ENCODE measurements at regions not wholly inside any gene's neighbourhood (a gene's known extent, or its start where the extent isn't known, plus 50 kb on each side); places are given as distances from the start of the nearest gene placed in this dataset.

- H2AFZ ChIP-seq (ENCODE audit: low read length), result no peak overlapping the region
- no peak overlapping the region for H3K27ac ChIP-seq (ENCODE audit: low read depth, low read length, poor library complexity, severe bottlenecking)
- H3K4me1 ChIP-seq (ENCODE audit: insufficient read depth, low read length, severe bottlenecking), result no peaks in the 10 kb centered on the region
- H3K36me3 ChIP-seq (ENCODE audit: insufficient read depth, low read length), result no peaks in the 10 kb centered on the region
- no peak overlapping the region for H3K9ac ChIP-seq (ENCODE audit: low read length)
- no peaks in the 10 kb centered on the region for H3K79me2 ChIP-seq (ENCODE audit: insufficient read depth, low read length)
- TF ChIP-seq EZH2 (IDR thresholded peaks at IDR 0.05; ENCODE audit: borderline replicate concordance, low read length) (no peak), CTCF (IDR thresholded peaks at IDR 0.05; ENCODE audit: low read length) (no peak)
- no peaks in the 10 kb centered on the region for H3F3A ChIP-seq (ENCODE audit: insufficient read depth, low read length)
- H3K9me2 ChIP-seq (ENCODE audit: low read depth, low read length), result no peaks in the 10 kb centered on the region
- no peak overlapping the region for H3K4me3 ChIP-seq (ENCODE audit: low read depth, low read length, poor library complexity, severe bottlenecking)
- no peaks in the 10 kb centered on the region for H3K27me3 ChIP-seq (ENCODE audit: insufficient read depth, low read length)
- H3K9me3 ChIP-seq (ENCODE audit: low read length), result no peaks in the 10 kb centered on the region
- H3K4me2 ChIP-seq (ENCODE audit: low read length), result no peak overlapping the region
- H4K20me1 ChIP-seq (ENCODE audit: insufficient read depth, low read length), result no peaks in the 10 kb centered on the region
These were observed 489.9 kb downstream of the PLOD2 start for GRCh38 chr3:145671121-145671520.

GRCh38 chr3:145673838-145674237 is 487.1 kb downstream of the PLOD2 start:
- H3K36me3 ChIP-seq (ENCODE audit: insufficient read depth, low read length), result no peaks in the 10 kb centered on the region
- H3K9ac ChIP-seq (ENCODE audit: low read length), result no peak overlapping the region
- no peaks in the 10 kb centered on the region for H3K9me3 ChIP-seq (ENCODE audit: low read length)
- H3K27ac ChIP-seq (ENCODE audit: low read depth, low read length, poor library complexity, severe bottlenecking), result no peak overlapping the region
- H3F3A ChIP-seq (ENCODE audit: insufficient read depth, low read length), result no peaks in the 10 kb centered on the region
- H3K4me2 ChIP-seq (ENCODE audit: low read length), result no peak overlapping the region
- H3K4me1 ChIP-seq (ENCODE audit: insufficient read depth, low read length, severe bottlenecking), result no peaks in the 10 kb centered on the region
- no peak overlapping the region for H3K4me3 ChIP-seq (ENCODE audit: low read depth, low read length, poor library complexity, severe bottlenecking)
- no peaks in the 10 kb centered on the region for H3K27me3 ChIP-seq (ENCODE audit: insufficient read depth, low read length)
- no peaks in the 10 kb centered on the region for H4K20me1 ChIP-seq (ENCODE audit: insufficient read depth, low read length)
- no peaks in the 10 kb centered on the region for H3K9me2 ChIP-seq (ENCODE audit: low read depth, low read length)
- H3K79me2 ChIP-seq (ENCODE audit: insufficient read depth, low read length), result no peaks in the 10 kb centered on the region
- H2AFZ ChIP-seq (ENCODE audit: low read length), result no peak overlapping the region
- TF ChIP-seq CTCF (IDR thresholded peaks at IDR 0.05; ENCODE audit: low read length) (no peak), EZH2 (IDR thresholded peaks at IDR 0.05; ENCODE audit: borderline replicate concordance, low read length) (no peak)

GRCh38 chr3:145678401-145678800 is 482.6 kb downstream of the PLOD2 start:
- Histone ChIP-seq H2AFZ (ENCODE audit: low read length) (no peak overlapping the region), H3K27ac (ENCODE audit: low read depth, low read length, poor library complexity, severe bottlenecking) (no peak overlapping the region), H3K27me3 (ENCODE audit: insufficient read depth, low read length) (no peaks in the 10 kb centered on the region), H3K4me2 (ENCODE audit: low read length) (no peak overlapping the region), H3K79me2 (ENCODE audit: insufficient read depth, low read length) (no peaks in the 10 kb centered on the region), H3K9ac (ENCODE audit: low read length) (no peak overlapping the region), H3K9me2 (ENCODE audit: low read depth, low read length) (no peaks in the 10 kb centered on the region), H3F3A (ENCODE audit: insufficient read depth, low read length) (no peaks in the 10 kb centered on the region), H3K9me3 (ENCODE audit: low read length) (no peaks in the 10 kb centered on the region), H3K36me3 (ENCODE audit: insufficient read depth, low read length) (no peaks in the 10 kb centered on the region), H3K4me3 (ENCODE audit: low read depth, low read length, poor library complexity, severe bottlenecking) (no peak overlapping the region), H3K4me1 (ENCODE audit: insufficient read depth, low read length, severe bottlenecking) (no peaks in the 10 kb centered on the region), H4K20me1 (ENCODE audit: insufficient read depth, low read length) (no peaks in the 10 kb centered on the region)
- TF ChIP-seq EZH2 (IDR thresholded peaks at IDR 0.05; ENCODE audit: borderline replicate concordance, low read length), result no peak
- no peak for TF ChIP-seq CTCF (IDR thresholded peaks at IDR 0.05; ENCODE audit: low read length)
